GM23338 (cell line): ENCODE measurements at regions not wholly inside any gene's neighbourhood (a gene's known extent, or its start where the extent isn't known, plus 50 kb on each side); places are given as distances from the start of the nearest gene placed in this dataset.

Experiments
- ATAC-seq: fragments of 200-7000 bp; cut with Tn5 transposase; 3 replicates; pipeline ENCODE4 v1.9.1; 2020
- DNase-seq: peaks from one replicate; pipeline ENCODE4 v3.0.0-alpha.2; 2015; ENCODE audit warnings: low spot score
- H2AFZ ChIP-seq: fragments of 200-600 bp; sonication (generic); 2 replicates; pipeline ENCODE4 v1.8.0; 2016; ENCODE audit warnings: antibody characterized with exemption, mild to moderate bottlenecking, moderate library complexity
- H3F3A ChIP-seq: fragments of 200-600 bp; sonication (generic); replicated peaks from 2 replicates; pipeline ENCODE4 v1.8.0; 2017; ENCODE audit warnings: antibody characterized with exemption, mixed run types, low read depth
- H3K27ac ChIP-seq: fragments of 200-600 bp; sonication (generic); 2 replicates; pipeline ENCODE4 v1.6.1; 2016; ENCODE audit warnings: low read depth
- H3K27me3 ChIP-seq: fragments of 200-600 bp; sonication (generic); 2 replicates; pipeline ENCODE4 v1.8.0; 2016; ENCODE audit warnings: mild to moderate bottlenecking, mixed run types, moderate library complexity; ENCODE audit not compliant: insufficient read depth
- H3K36me3 ChIP-seq: fragments of 200-600 bp; sonication (generic); 2 replicates; pipeline ENCODE4 v1.8.0; 2016; ENCODE audit warnings: mild to moderate bottlenecking; ENCODE audit not compliant: insufficient read depth
- H3K4me1 ChIP-seq: fragments of 200-600 bp; sonication (generic); 2 replicates; pipeline ENCODE4 v1.8.0; 2016; ENCODE audit warnings: mild to moderate bottlenecking, moderate library complexity; ENCODE audit not compliant: insufficient read depth
- H3K4me2 ChIP-seq: fragments of 200-600 bp; sonication (generic); 2 replicates; pipeline ENCODE4 v1.7.1; 2017; ENCODE audit warnings: mixed run types
- H3K4me3 ChIP-seq: fragments of 200-600 bp; sonication (generic); 2 replicates; pipeline ENCODE4 v1.6.1; 2016; ENCODE audit warnings: mixed run types
- H3K79me2 ChIP-seq: fragments of 200-600 bp; sonication (generic); replicated peaks from 2 replicates; pipeline ENCODE4 v1.8.0; 2017; ENCODE audit warnings: mild to moderate bottlenecking; ENCODE audit not compliant: insufficient read depth
- H3K9me2 ChIP-seq: fragments of 200-600 bp; sonication (generic); 2 replicates; pipeline ENCODE4 v1.8.0; 2017; ENCODE audit not compliant: insufficient read depth
- H4K20me1 ChIP-seq: fragments of 200-600 bp; sonication (generic); replicated peaks from 2 replicates; pipeline ENCODE4 v1.8.0; 2017; ENCODE audit warnings: mild to moderate bottlenecking; ENCODE audit not compliant: insufficient read depth
- H3K27ac Mint-ChIP-seq: 2 replicates; pipeline ENCODE4 v1.8.0; 2020; ENCODE audit warnings: inconsistent platforms, mild to moderate bottlenecking, moderate library complexity, mixed read lengths
- H3K27me3 Mint-ChIP-seq: 3 replicates; pipeline ENCODE4 v1.8.0; 2022; ENCODE audit warnings: low read depth, mild to moderate bottlenecking, moderate library complexity, mixed read lengths, inconsistent platforms; ENCODE audit not compliant: insufficient read depth, poor library complexity
- H3K36me3 Mint-ChIP-seq: 3 replicates; pipeline ENCODE4 v1.8.0; 2021; ENCODE audit warnings: low read depth, mild to moderate bottlenecking, inconsistent platforms, moderate library complexity, mixed read lengths
- H3K4me1 Mint-ChIP-seq: 3 replicates; pipeline ENCODE4 v1.8.0; 2020; ENCODE audit warnings: mild to moderate bottlenecking, inconsistent platforms, mixed read lengths
- H3K4me3 Mint-ChIP-seq: 3 replicates; pipeline ENCODE4 v1.8.0; 2021; ENCODE audit warnings: moderate library complexity, mild to moderate bottlenecking, inconsistent platforms, mixed read lengths
- H3K9me3 Mint-ChIP-seq: 3 replicates; pipeline ENCODE4 v1.8.0; 2020; ENCODE audit warnings: moderate library complexity, mild to moderate bottlenecking, inconsistent platforms, mixed read lengths
- CREB1 ChIP-seq: fragments of 250-450 bp; sonication (Bioruptor Pico); IDR thresholded peaks from 2 replicates; pipeline ENCODE4 v1.5.0; 2020; ENCODE audit warnings: low read depth, mild to moderate bottlenecking, moderate library complexity
- CTCF ChIP-seq, 2 experiments: fragments of 200-600 bp in 1 of 2; sonication (generic) in 1 of 2; conservative IDR thresholded peaks; 2 replicates each; pipeline versions ENCODE4 v1.5.1 to v1.6.1; 2016 to 2017; ENCODE audit warnings: antibody characterized with exemption in 2 of 2, low read depth in 2 of 2, mild to moderate bottlenecking in 2 of 2, moderate library complexity in 1 of 2
- ETS1 ChIP-seq: IDR thresholded peaks from 2 replicates; pipeline ENCODE4 v1.6.1; 2016; ENCODE audit warnings: antibody characterized with exemption
- EZH2 ChIP-seq: fragments of 200-600 bp; sonication (generic); IDR thresholded peaks from one replicate; pipeline ENCODE4 v1.8.0; 2017; ENCODE audit warnings: antibody characterized with exemption, mild to moderate bottlenecking, low read depth; ENCODE audit not compliant: unreplicated experiment
- EZH2phosphoT487 ChIP-seq: fragments of 200-600 bp; sonication (generic); IDR thresholded peaks from one replicate; pipeline ENCODE4 v1.8.1; 2018; ENCODE audit warnings: antibody characterized with exemption; ENCODE audit not compliant: unreplicated experiment
- JUNB ChIP-seq: IDR thresholded peaks from one replicate; pipeline ENCODE4 v1.6.1; 2016; ENCODE audit warnings: antibody characterized with exemption; ENCODE audit not compliant: unreplicated experiment
- NANOG ChIP-seq: IDR thresholded peaks from 2 replicates; pipeline ENCODE4 v1.6.1; 2016; ENCODE audit warnings: antibody characterized with exemption, borderline replicate concordance
- POLR2AphosphoS5 ChIP-seq: IDR thresholded peaks from 2 replicates; pipeline ENCODE4 v1.6.1; 2016; ENCODE audit warnings: antibody characterized with exemption, low read depth
- REST ChIP-seq: IDR thresholded peaks from one replicate; pipeline ENCODE4 v1.6.1; 2018; ENCODE audit warnings: antibody characterized with exemption; ENCODE audit not compliant: unreplicated experiment
- STAT1 ChIP-seq: IDR thresholded peaks from one replicate; pipeline ENCODE4 v1.6.1; 2016; ENCODE audit warnings: antibody characterized with exemption; ENCODE audit not compliant: unreplicated experiment
- ZNF114 ChIP-seq: fragments of 250-450 bp; sonication (Bioruptor Pico); IDR thresholded peaks from 2 replicates; pipeline ENCODE4 v1.5.0; 2020; ENCODE audit warnings: mild to moderate bottlenecking, moderate library complexity
- ZNF331 ChIP-seq: fragments of 250-450 bp; sonication (Bioruptor Pico); IDR thresholded peaks from 2 replicates; pipeline ENCODE4 v1.5.0; 2020; ENCODE audit warnings: low read depth, mild to moderate bottlenecking, moderate library complexity
- ZNF462 ChIP-seq: fragments of 250-450 bp; sonication (Bioruptor Pico); IDR thresholded peaks from 2 replicates; pipeline ENCODE4 v1.5.0; 2020; ENCODE audit warnings: mild to moderate bottlenecking, moderate library complexity

- no peaks in the 10 kb centered on the region for H3K27me3 ChIP-seq
- H4K20me1 ChIP-seq, result no peaks in the 10 kb centered on the region
- TF ChIP-seq ZNF462, result no peak
- no peak for TF ChIP-seq STAT1
- no peak for TF ChIP-seq NANOG
- no peak for TF ChIP-seq ZNF114
- TF ChIP-seq EZH2, result no peak
- no peak for TF ChIP-seq CTCF (conservative IDR thresholded peaks at IDR 0.05; ENCODE audit: low read depth in 2 of 2)
- TF ChIP-seq JUNB, result no peak
- no peak for TF ChIP-seq ZNF331 (CRISPR knock-in tag)
- no peak for TF ChIP-seq POLR2AphosphoS5
- no peak for TF ChIP-seq CREB1 (CRISPR knock-in tag)
- no peak for TF ChIP-seq ETS1
- TF ChIP-seq REST, result no peak
- no peak for TF ChIP-seq EZH2phosphoT487
- Mint-ChIP-seq H3K36me3 (no peaks in the 10 kb centered on the region), H3K9me3 (no peaks in the 10 kb centered on the region), H3K4me1 (peaks cover 14% of the 10 kb centered on the region), H3K27me3 (peaks cover 6% of the 10 kb centered on the region), H3K4me3 (peak overlapping the region; percentile 90), H3K27ac (no peak overlapping the region; the same call in 1 of the 2 replicates)
- H3F3A ChIP-seq, result no peaks in the 10 kb centered on the region
- H3K36me3 ChIP-seq, result no peaks in the 10 kb centered on the region
- peak overlapping the region; percentile 67 for H3K4me3 ChIP-seq
- H2AFZ ChIP-seq, result no peak overlapping the region
- DNase-seq, result peak; percentile 25
- peaks cover 5% of the 10 kb centered on the region for H3K4me1 ChIP-seq
- peak overlapping the region; percentile 86 for H3K4me2 ChIP-seq
- ATAC-seq, result no peak
- H3K9me2 ChIP-seq, result no peaks in the 10 kb centered on the region
- peak overlapping the region; percentile 77; the same call in 1 of the 2 replicates for H3K27ac ChIP-seq
- no peaks in the 10 kb centered on the region for H3K79me2 ChIP-seq
Measured at GRCh38 chr4:184536065-184536880, 61.9 kb upstream of the IRF2 start.
